ENCODE measurements at regions not wholly inside any gene's neighbourhood (a gene's known extent, or its start where the extent isn't known, plus 50 kb on each side); places are given as distances from the start of the nearest gene placed in this dataset.

DNA sequence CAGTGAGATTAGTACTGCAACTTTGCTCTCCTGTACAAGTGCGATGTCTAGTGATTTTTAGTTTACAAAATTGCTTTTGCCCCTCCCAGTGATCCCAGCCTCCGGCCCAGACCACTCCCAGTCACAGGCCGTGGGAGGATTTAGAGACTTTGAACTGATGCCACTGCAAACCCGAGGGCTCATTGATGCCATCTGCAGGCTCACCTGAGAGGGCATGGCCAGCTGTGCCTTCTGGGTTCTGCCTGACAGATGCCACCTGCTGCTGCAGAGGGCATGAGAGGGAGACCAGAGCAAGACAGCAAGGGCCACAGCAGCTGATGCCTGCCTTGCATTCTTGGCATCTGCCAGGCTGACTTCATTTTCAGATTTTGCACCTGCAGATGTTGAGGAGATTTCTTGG lies 593.8 kb downstream of the CDK5RAP2 start:
- Histone ChIP-seq H3K4me1 (ENCODE audit: control insufficient read depth in 1 of 2, insufficient read depth in 2 of 2, low read length in 2 of 2) (no peaks in the 10 kb centered on the region), H3K36me3 (ENCODE audit: control insufficient read depth in 1 of 2, insufficient read depth in 2 of 2, low read length in 2 of 2) (no peaks in the 10 kb centered on the region), H3K27me3 (ENCODE audit: insufficient read depth, low read length) (peaks cover 21% of the 10 kb centered on the region), H4K20me1 (ENCODE audit: insufficient read depth) (no peaks in the 10 kb centered on the region), H3K4me3 (replicated peaks in 1 of 2; ENCODE audit: low read depth in 1 of 2, low read length in 2 of 2) (no peak overlapping the region), H3K4me2 (ENCODE audit: low read length) (no peak overlapping the region), H3K79me2 (ENCODE audit: insufficient read depth, low read length) (no peaks in the 10 kb centered on the region), H2AFZ (ENCODE audit: low read depth, low read length, poor library complexity, severe bottlenecking) (no peak overlapping the region), H3K9me3 (ENCODE audit: control insufficient read depth in 1 of 2, insufficient read depth in 1 of 2, low read depth in 1 of 2, low read length in 2 of 2) (no peaks in the 10 kb centered on the region), H3K9me2 (ENCODE audit: insufficient read depth) (no peaks in the 10 kb centered on the region), H3K9ac (ENCODE audit: low read length) (no peak overlapping the region), H3K27ac (ENCODE audit: low read depth, low read length) (no peak overlapping the region)
- ChIA-PET RAD21 (ENCODE audit: low non-redundant PET in 1 of 2, low total read pairs in 2 of 2, uncharacterized antibody in 2 of 2, unreplicated experiment in 2 of 2) (no interaction called here), CTCF (no interaction called here), POLR2A (no interaction called here)
- BruUV-seq (replicated peaks) = no TSS peak
- ATAC-seq (peak; percentile 60; the same call in 1 of the 2 replicates), DNase-seq (ENCODE audit: low read depth, low spot score) (no peak)
- intact Hi-C loops (cut with micrococcal nuclease) = no loop called here
- TF ChIP-seq, protein P1, sequence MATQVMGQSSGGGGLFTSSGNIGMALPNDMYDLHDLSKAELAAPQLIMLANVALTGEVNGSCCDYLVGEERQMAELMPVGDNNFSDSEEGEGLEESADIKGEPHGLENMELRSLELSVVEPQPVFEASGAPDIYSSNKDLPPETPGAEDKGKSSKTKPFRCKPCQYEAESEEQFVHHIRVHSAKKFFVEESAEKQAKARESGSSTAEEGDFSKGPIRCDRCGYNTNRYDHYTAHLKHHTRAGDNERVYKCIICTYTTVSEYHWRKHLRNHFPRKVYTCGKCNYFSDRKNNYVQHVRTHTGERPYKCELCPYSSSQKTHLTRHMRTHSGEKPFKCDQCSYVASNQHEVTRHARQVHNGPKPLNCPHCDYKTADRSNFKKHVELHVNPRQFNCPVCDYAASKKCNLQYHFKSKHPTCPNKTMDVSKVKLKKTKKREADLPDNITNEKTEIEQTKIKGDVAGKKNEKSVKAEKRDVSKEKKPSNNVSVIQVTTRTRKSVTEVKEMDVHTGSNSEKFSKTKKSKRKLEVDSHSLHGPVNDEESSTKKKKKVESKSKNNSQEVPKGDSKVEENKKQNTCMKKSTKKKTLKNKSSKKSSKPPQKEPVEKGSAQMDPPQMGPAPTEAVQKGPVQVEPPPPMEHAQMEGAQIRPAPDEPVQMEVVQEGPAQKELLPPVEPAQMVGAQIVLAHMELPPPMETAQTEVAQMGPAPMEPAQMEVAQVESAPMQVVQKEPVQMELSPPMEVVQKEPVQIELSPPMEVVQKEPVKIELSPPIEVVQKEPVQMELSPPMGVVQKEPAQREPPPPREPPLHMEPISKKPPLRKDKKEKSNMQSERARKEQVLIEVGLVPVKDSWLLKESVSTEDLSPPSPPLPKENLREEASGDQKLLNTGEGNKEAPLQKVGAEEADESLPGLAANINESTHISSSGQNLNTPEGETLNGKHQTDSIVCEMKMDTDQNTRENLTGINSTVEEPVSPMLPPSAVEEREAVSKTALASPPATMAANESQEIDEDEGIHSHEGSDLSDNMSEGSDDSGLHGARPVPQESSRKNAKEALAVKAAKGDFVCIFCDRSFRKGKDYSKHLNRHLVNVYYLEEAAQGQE (IDR thresholded peaks at IDR 0.05; ENCODE audit: low read depth) = no peak
- TF ChIP-seq CEBPB (IDR thresholded peaks at IDR 0.05; ENCODE audit: low read depth) (no peak), ZFX (IDR thresholded peaks at IDR 0.05) (no peak), TCF7L2 (IDR thresholded peaks at IDR 0.05; ENCODE audit: borderline replicate concordance, extremely low read depth, insufficient read depth, insufficient read length) (no peak), YY1 (IDR thresholded peaks at IDR 0.05; ENCODE audit: extremely low read depth, insufficient replicate concordance, low read depth, low read length) (no peak), SRF (IDR thresholded peaks at IDR 0.05; ENCODE audit: low read depth) (no peak)
- TF ChIP-seq, protein P2, sequence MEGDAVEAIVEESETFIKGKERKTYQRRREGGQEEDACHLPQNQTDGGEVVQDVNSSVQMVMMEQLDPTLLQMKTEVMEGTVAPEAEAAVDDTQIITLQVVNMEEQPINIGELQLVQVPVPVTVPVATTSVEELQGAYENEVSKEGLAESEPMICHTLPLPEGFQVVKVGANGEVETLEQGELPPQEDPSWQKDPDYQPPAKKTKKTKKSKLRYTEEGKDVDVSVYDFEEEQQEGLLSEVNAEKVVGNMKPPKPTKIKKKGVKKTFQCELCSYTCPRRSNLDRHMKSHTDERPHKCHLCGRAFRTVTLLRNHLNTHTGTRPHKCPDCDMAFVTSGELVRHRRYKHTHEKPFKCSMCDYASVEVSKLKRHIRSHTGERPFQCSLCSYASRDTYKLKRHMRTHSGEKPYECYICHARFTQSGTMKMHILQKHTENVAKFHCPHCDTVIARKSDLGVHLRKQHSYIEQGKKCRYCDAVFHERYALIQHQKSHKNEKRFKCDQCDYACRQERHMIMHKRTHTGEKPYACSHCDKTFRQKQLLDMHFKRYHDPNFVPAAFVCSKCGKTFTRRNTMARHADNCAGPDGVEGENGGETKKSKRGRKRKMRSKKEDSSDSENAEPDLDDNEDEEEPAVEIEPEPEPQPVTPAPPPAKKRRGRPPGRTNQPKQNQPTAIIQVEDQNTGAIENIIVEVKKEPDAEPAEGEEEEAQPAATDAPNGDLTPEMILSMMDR (IDR thresholded peaks at IDR 0.05 in 2 of 3, conservative IDR thresholded peaks at IDR 0.05 in 1 of 3; ENCODE audit: borderline replicate concordance in 1 of 3, insufficient read depth in 1 of 3, low read depth in 2 of 3, low read length in 2 of 3) = 0 out of 6 replicates have a peak, but pooled peaks of 1 of the 3 experiments have one; percentile 6

Measured in HCT116 (cell line).